A549 (cell line): ENCODE measurements at regions not wholly inside any gene's neighbourhood (a gene's known extent, or its start where the extent isn't known, plus 50 kb on each side); places are given as distances from the start of the nearest gene placed in this dataset.

ENCODE experiments used
- ATAC-seq, 2 experiments: fragments of 200-7000 bp in 1 of 2; fragments of >200 bp in 1 of 2; cut with Nextera tagmentation in 1 of 2; cut with Tn5 transposase in 1 of 2; 3 replicates each; pipeline versions ENCODE4 v1.8.0 to v1.9.1; 2018 to 2020; ENCODE audit warnings: mild to moderate bottlenecking in 1 of 2, moderate library complexity in 1 of 2
- CTCF ChIA-PET: fragments of 300-600 bp; sonication (Branson Sonifier 250); formaldehyde crosslinking; extraction: SDS; loops from one replicate; lab custom pipeline; 2021; ENCODE audit warnings: antibody characterized with exemption, inconsistent platforms; lab: Yijun Ruan, JAX
- POLR2A ChIA-PET: fragments of 350-600 bp; formaldehyde crosslinking; extraction: SDS; loops from one replicate; lab custom pipeline; 2021; ENCODE audit warnings: antibody characterized with exemption, inconsistent platforms; lab: Yijun Ruan, JAX
- DNase-seq, 2 experiments: peaks; one replicate each; pipeline versions ENCODE4 v3.0.0 to v3.0.0-alpha.2; 2011 to 2016; ENCODE audit warnings: low read depth in 1 of 2, low spot score in 1 of 2
- FAIRE-seq: peaks from 2 replicates; lab custom pipeline; 2011; peaks lifted over from hg19 to GRCh38; lab: Jason Lieb, UNC
- H3K27ac ChIP-seq, 2 experiments: fragments of >200 bp; sonication (Bioruptor Twin); formaldehyde crosslinking; 3 replicates each; pipeline ENCODE4 v1.5.1; 2016 to 2017
- H3K4me1 ChIP-seq: fragments of >200 bp; sonication (Bioruptor Twin); formaldehyde crosslinking; 3 replicates; pipeline ENCODE4 v1.6.1; 2016
- H3K4me2 ChIP-seq: fragments of >200 bp; sonication (Bioruptor Twin); formaldehyde crosslinking; 3 replicates; pipeline ENCODE4 v1.6.1; 2016
- H3K4me3 ChIP-seq: fragments of >200 bp; sonication (Bioruptor Twin); formaldehyde crosslinking; 3 replicates; pipeline ENCODE4 v1.5.1; 2016
- H3K9me3 ChIP-seq: fragments of >200 bp; sonication (Bioruptor Twin); formaldehyde crosslinking; 3 replicates; pipeline ENCODE4 v1.6.1; 2016
- ATOH8 ChIP-seq: fragments of 250-450 bp; sonication (Bioruptor Pico); IDR thresholded peaks from 2 replicates; pipeline ENCODE4 v1.5.0; 2020; ENCODE audit warnings: low read depth, mild to moderate bottlenecking, moderate library complexity
- CBX8 ChIP-seq: fragments of 200-600 bp; sonication (generic); IDR thresholded peaks from 2 replicates; pipeline ENCODE4 v1.6.1; 2016
- CEBPB ChIP-seq, 2 experiments: fragments of >200 bp in 1 of 2; sonication (Bioruptor Twin) in 1 of 2; formaldehyde crosslinking in 1 of 2; IDR thresholded peaks; 2 replicates each; pipeline ENCODE4 v1.6.1; 2012 to 2016
- E2F6 ChIP-seq: IDR thresholded peaks from 2 replicates; pipeline ENCODE4 v1.6.1; 2012; ENCODE audit warnings: low read depth, borderline replicate concordance
- EHMT2 ChIP-seq: fragments of 200-600 bp; sonication (generic); IDR thresholded peaks from 2 replicates; pipeline ENCODE4 v1.6.1; 2016; ENCODE audit warnings: antibody characterized with exemption, low read depth, mild to moderate bottlenecking, moderate library complexity
- EP300 ChIP-seq, 2 experiments: fragments of >200 bp; sonication (Bioruptor Twin); formaldehyde crosslinking; IDR thresholded peaks; 2 replicates in 1 of 2; 3 replicates in 1 of 2; pipeline ENCODE4 v1.6.1; 2016 to 2017
- ESRRA ChIP-seq: fragments of 150-350 bp; IDR thresholded peaks from 2 replicates; pipeline ENCODE4 v1.6.1; 2014; ENCODE audit warnings: mild to moderate bottlenecking, low read length, borderline replicate concordance
- FOXS1 ChIP-seq: fragments of 250-450 bp; sonication (Bioruptor Pico); IDR thresholded peaks from 2 replicates; pipeline ENCODE4 v1.5.0; 2020; ENCODE audit warnings: mild to moderate bottlenecking, moderate library complexity
- HES2 ChIP-seq: fragments of >200 bp; sonication (Bioruptor Twin); formaldehyde crosslinking; IDR thresholded peaks from 2 replicates; pipeline ENCODE4 v1.6.1; 2016
- HEYL ChIP-seq: fragments of 250-450 bp; sonication (Bioruptor Pico); IDR thresholded peaks from 2 replicates; pipeline ENCODE4 v1.8.0; 2021; ENCODE audit warnings: mild to moderate bottlenecking, moderate library complexity
- HOXA7 ChIP-seq: fragments of 250-450 bp; sonication (Bioruptor Pico); IDR thresholded peaks from 2 replicates; pipeline ENCODE4 v1.5.0; 2020; ENCODE audit warnings: mild to moderate bottlenecking, moderate library complexity
- HOXB13 ChIP-seq: fragments of 250-450 bp; sonication (Bioruptor Pico); IDR thresholded peaks from 2 replicates; pipeline ENCODE4 v1.5.0; 2020; ENCODE audit warnings: low read depth, mild to moderate bottlenecking, moderate library complexity
- HOXB5 ChIP-seq: fragments of 250-450 bp; sonication (Bioruptor Pico); IDR thresholded peaks from 2 replicates; pipeline ENCODE4 v1.5.0; 2020; ENCODE audit warnings: mild to moderate bottlenecking, moderate library complexity
- JUNB ChIP-seq: fragments of >200 bp; sonication (Bioruptor Twin); formaldehyde crosslinking; IDR thresholded peaks from 2 replicates; pipeline ENCODE4 v1.6.1; 2016
- KDM1A ChIP-seq: fragments of 200-600 bp; sonication (generic); IDR thresholded peaks from 2 replicates; pipeline ENCODE4 v1.6.1; 2016; ENCODE audit warnings: low read depth, mild to moderate bottlenecking
- MAFK ChIP-seq: fragments of 450-650 bp; IDR thresholded peaks from 2 replicates; pipeline ENCODE4 v1.6.1; 2014; ENCODE audit not compliant: partially characterized antibody
- PBX3 ChIP-seq: IDR thresholded peaks from 2 replicates; pipeline ENCODE4 v1.6.1; 2012
- POLR2A ChIP-seq: IDR thresholded peaks from 2 replicates; pipeline ENCODE4 v1.6.1; 2012; ENCODE audit warnings: mild to moderate bottlenecking, low read length
- POLR2AphosphoS2 ChIP-seq: conservative IDR thresholded peaks from 2 replicates; pipeline ENCODE4 v1.6.1; 2012; ENCODE audit warnings: low read length, improper control_type of control experiment, inconsistent platforms
- RAD21 ChIP-seq, 2 experiments: fragments of >200 bp in 1 of 2; sonication (Bioruptor Twin) in 1 of 2; formaldehyde crosslinking in 1 of 2; IDR thresholded peaks in 1 of 2; conservative IDR thresholded peaks in 1 of 2; 2 replicates in 1 of 2; 3 replicates in 1 of 2; pipeline ENCODE4 v1.6.1; 2012 to 2018; ENCODE audit warnings: inconsistent platforms in 1 of 2
- RARB ChIP-seq: fragments of 250-450 bp; sonication (Bioruptor Pico); IDR thresholded peaks from 2 replicates; pipeline ENCODE4 v1.8.0; 2021; ENCODE audit warnings: mild to moderate bottlenecking, moderate library complexity
- REST ChIP-seq: fragments of 200-600 bp; sonication (generic); IDR thresholded peaks from 2 replicates; pipeline ENCODE4 v1.6.1; 2016; ENCODE audit warnings: antibody characterized with exemption, mild to moderate bottlenecking, moderate library complexity
- RFX5 ChIP-seq: fragments of 450-650 bp; IDR thresholded peaks from 2 replicates; pipeline ENCODE4 v1.7.1; 2014; ENCODE audit warnings: antibody characterized with exemption, mild to moderate bottlenecking, moderate library complexity
- SREBF2 ChIP-seq: fragments of 450-650 bp; IDR thresholded peaks from 2 replicates; pipeline ENCODE4 v1.6.1; 2014; ENCODE audit warnings: mild to moderate bottlenecking, moderate library complexity
- TFCP2L1 ChIP-seq: fragments of 250-450 bp; sonication (Bioruptor Pico); IDR thresholded peaks from 2 replicates; pipeline ENCODE4 v1.5.0; 2021; ENCODE audit warnings: mild to moderate bottlenecking
- USF2 ChIP-seq: fragments of 450-650 bp; IDR thresholded peaks from 2 replicates; pipeline ENCODE4 v1.6.1; 2014; ENCODE audit warnings: antibody characterized with exemption
- ZC3H11A ChIP-seq: fragments of 450-650 bp; IDR thresholded peaks from 2 replicates; pipeline ENCODE4 v1.6.1; 2014; ENCODE audit warnings: antibody characterized with exemption, mild to moderate bottlenecking
- ZNF302 ChIP-seq: fragments of 250-450 bp; sonication (Bioruptor Pico); IDR thresholded peaks from 2 replicates; pipeline ENCODE4 v1.9.0; 2021; ENCODE audit warnings: inconsistent platforms, mild to moderate bottlenecking, moderate library complexity
- ZSCAN20 ChIP-seq: fragments of 250-450 bp; sonication (Bioruptor Pico); IDR thresholded peaks from 2 replicates; pipeline ENCODE4 v1.8.0; 2022; ENCODE audit warnings: mild to moderate bottlenecking, moderate library complexity
- WGBS: methylation state at CpG from one replicate; pipeline ENCODE4 v1.1.6; 2017; ENCODE audit errors: missing lambda C conversion rate; 5-methylcytosine and 5-hydroxymethylcytosine counted together

GRCh38 chr7:91777522-91777921 lies 103.0 kb downstream of the MTERF1 start:
- Histone ChIP-seq H3K4me3 (no peak overlapping the region), H3K4me1 (no peaks in the 10 kb centered on the region), H3K4me2 (no peak overlapping the region), H3K27ac (no peak overlapping the region), H3K9me3 (no peaks in the 10 kb centered on the region)
- ATAC-seq (no peak), FAIRE-seq (no peak), DNase-seq (no peak)
- ChIA-PET POLR2A (no interaction called here), CTCF (interaction anchor here (1.2 kb wide), 1 partner anchor 695 kb away, joined by 4 read pairs; no protein-coding TSS in a partner anchor)
- 18% methylated on average over 3 of the region's 3 CpGs for WGBS
- TF ChIP-seq ZSCAN20 (CRISPR knock-in tag) (no peak), ESRRA (no peak), HOXB13 (CRISPR knock-in tag) (no peak), EHMT2 (no peak), E2F6 (no peak)

GRCh38 chr7:91778416-91778815 lies 102.1 kb downstream of the MTERF1 start:
- CTCF ChIA-PET: no interaction called here
- TF ChIP-seq CBX8 (no peak), POLR2AphosphoS2 (no peak), ZSCAN20 (CRISPR knock-in tag) (no peak), HOXB5 (CRISPR knock-in tag) (no peak), JUNB (no peak), ATOH8 (no peak), HES2 (no peak), SREBF2 (no peak), USF2 (no peak), ZC3H11A (no peak), TFCP2L1 (no peak)
- Histone ChIP-seq H3K27ac (no peak overlapping the region), H3K4me2 (no peak overlapping the region), H3K9me3 (no peaks in the 10 kb centered on the region), H3K4me3 (no peak overlapping the region), H3K4me1 (no peaks in the 10 kb centered on the region)
- POLR2A ChIA-PET: no interaction called here
- ATAC-seq (no peak), FAIRE-seq (no peak), DNase-seq (no peak)
- 18% methylated on average over 1 of the region's 1 CpG for WGBS

- 15% methylated on average over 5 of the region's 5 CpGs for WGBS
- no peak overlapping the region for H3K4me3 ChIP-seq
- H3K27ac ChIP-seq: no peak overlapping the region
- ATAC-seq (no peak), DNase-seq (no peak), FAIRE-seq (peak; percentile 18)
- POLR2A ChIA-PET: no interaction called here
- no peaks in the 10 kb centered on the region for H3K4me1 ChIP-seq
- CTCF ChIA-PET: no interaction called here
- H3K9me3 ChIP-seq: no peaks in the 10 kb centered on the region
- no peak for TF ChIP-seq PBX3
- no peak for TF ChIP-seq RAD21 (conservative IDR thresholded peaks at IDR 0.05 in 1 of 2, IDR thresholded peaks at IDR 0.05 in 1 of 2)
- TF ChIP-seq MAFK: no peak
- TF ChIP-seq HEYL (CRISPR knock-in tag): no peak
- no peak for TF ChIP-seq FOXS1
- no peak for TF ChIP-seq ZNF302 (CRISPR knock-in tag)
- no peak for TF ChIP-seq REST
- TF ChIP-seq RFX5: no peak
- no peak for TF ChIP-seq KDM1A
- TF ChIP-seq POLR2A: no peak
- no peak for TF ChIP-seq CEBPB (IDR thresholded peaks at IDR 0.05)
- TF ChIP-seq EHMT2: no peak
- TF ChIP-seq EP300 (IDR thresholded peaks at IDR 0.05): no peak
- no peak for TF ChIP-seq HOXA7 (CRISPR knock-in tag)
- no peak for TF ChIP-seq USF2
- TF ChIP-seq RARB (CRISPR knock-in tag): no peak
- no peak for TF ChIP-seq POLR2AphosphoS2
- no peak overlapping the region for H3K4me2 ChIP-seq
Measured at GRCh38 chr7:91780521-91780920, 100.0 kb downstream of the MTERF1 start.
